Ishikawa (cell line): ENCODE measurements at regions not wholly inside any gene's neighbourhood (a gene's known extent, or its start where the extent isn't known, plus 50 kb on each side); places are given as distances from the start of the nearest gene placed in this dataset.

Source experiments
- CEBPB ChIP-seq: IDR thresholded peaks from 2 replicates; pipeline ENCODE4 v1.6.1; 2012
- CREB1 ChIP-seq: IDR thresholded peaks from 2 replicates; pipeline ENCODE4 v1.6.1; 2012; ENCODE audit warnings: low read depth
- EGR1 ChIP-seq: IDR thresholded peaks from 2 replicates; pipeline ENCODE4 v1.6.1; 2012
- FOXM1 ChIP-seq: IDR thresholded peaks from 2 replicates; pipeline ENCODE4 v1.6.1; 2012; ENCODE audit warnings: low read depth, borderline replicate concordance
- MAX ChIP-seq: IDR thresholded peaks from 2 replicates; pipeline ENCODE4 v1.6.1; 2012
- RAD21 ChIP-seq: IDR thresholded peaks from 2 replicates; pipeline ENCODE4 v1.6.1; 2012; ENCODE audit warnings: low read depth
- REST ChIP-seq: IDR thresholded peaks from 2 replicates; pipeline ENCODE4 v1.6.1; 2012; ENCODE audit warnings: low read depth, mild to moderate bottlenecking
- TAF1 ChIP-seq: IDR thresholded peaks from 2 replicates; pipeline ENCODE4 v1.6.1; 2012; ENCODE audit warnings: low read depth, mild to moderate bottlenecking
- TCF12 ChIP-seq: IDR thresholded peaks from 2 replicates; pipeline ENCODE4 v1.6.1; 2012; ENCODE audit warnings: low read depth
- TEAD4 ChIP-seq: IDR thresholded peaks from 2 replicates; pipeline ENCODE4 v1.6.1; 2012
- ZBTB7A ChIP-seq: IDR thresholded peaks from 2 replicates; pipeline ENCODE4 v1.6.1; 2012; ENCODE audit warnings: low read depth

- TF ChIP-seq TAF1 (no peak), FOXM1 (no peak), TEAD4 (no peak), REST (no peak), MAX (no peak), RAD21 (no peak), EGR1 (no peak), ZBTB7A (no peak), CREB1 (no peak), CEBPB (no peak), TCF12 (no peak)
Observed at GRCh38 chr12:70117670-70118069, 125.6 kb upstream of the CNOT2 start.
